HepG2 (cell line): ENCODE measurements at regions not wholly inside any gene's neighbourhood (a gene's known extent, or its start where the extent isn't known, plus 50 kb on each side); places are given as distances from the start of the nearest gene placed in this dataset.

Source experiments
- ATAC-seq: fragments of 200-7000 bp; cut with Tn5 transposase; 3 replicates; pipeline ENCODE4 v1.9.1; 2020; ENCODE audit warnings: mild to moderate bottlenecking, moderate library complexity
- BruUV-seq: library from RNA; stranded (reverse); fragments of 400-500 nt; replicated peaks from 2 replicates; lab custom pipeline; 2021; lab: Mats Ljungman, UMichigan
- CTCF ChIA-PET: fragments of 300-600 bp; formaldehyde crosslinking; extraction: SDS; loops from one replicate; lab custom pipeline; 2021; ENCODE audit warnings: low total read pairs, inconsistent platforms, low intra/inter-chr PET ratio; lab: Yijun Ruan, JAX
- POLR2A ChIA-PET: fragments of 350-600 bp; sonication (Branson Sonifier 250); formaldehyde crosslinking; loops from one replicate; lab custom pipeline; 2020; ENCODE audit warnings: antibody characterized with exemption, inconsistent platforms; lab: Yijun Ruan, JAX
- DNase-seq: peaks from one replicate; pipeline ENCODE4 v3.0.0-alpha.2; 2015; ENCODE audit warnings: low spot score
- FAIRE-seq: peaks from 3 replicates; lab custom pipeline; 2011; peaks lifted over from hg19 to GRCh38; lab: Jason Lieb, UNC
- H2AFZ ChIP-seq: one replicate; pipeline ENCODE4 v1.6.1; 2011; ENCODE audit warnings: low read length, inconsistent platforms
- H3K27ac ChIP-seq: fragments of 300-600 bp; 3 replicates; pipeline ENCODE4 v1.8.0; 2011; ENCODE audit warnings: mixed run types, mild to moderate bottlenecking, mixed read lengths, low read length, inconsistent platforms; ENCODE audit not compliant: insufficient read depth; ENCODE audit errors: extremely low read length
- H3K27me3 ChIP-seq, 2 experiments: fragments of 200-600 bp in 1 of 2; 2 replicates in 1 of 2; 3 replicates in 1 of 2; pipeline versions ENCODE4 v1.6.0 to v1.8.0; 2011; ENCODE audit warnings: low read length in 2 of 2, mild to moderate bottlenecking in 2 of 2, moderate library complexity in 2 of 2, inconsistent platforms in 1 of 2; ENCODE audit not compliant: insufficient read depth in 2 of 2, control insufficient read depth in 1 of 2
- H3K36me3 ChIP-seq, 2 experiments: fragments of 200-600 bp in 1 of 2; replicated peaks in 1 of 2; 2 replicates in 1 of 2; 3 replicates in 1 of 2; pipeline versions ENCODE4 v1.5.1 to v1.8.0; 2011; ENCODE audit warnings: low read length in 2 of 2, inconsistent platforms in 1 of 2; ENCODE audit not compliant: insufficient read depth in 2 of 2, control insufficient read depth in 1 of 2
- H3K4me1 ChIP-seq: 2 replicates; pipeline ENCODE4 v1.5.1; 2012; ENCODE audit warnings: low read length, inconsistent platforms; ENCODE audit not compliant: insufficient read depth
- H3K4me2 ChIP-seq: 2 replicates; pipeline ENCODE4 v1.6.0; 2011; ENCODE audit warnings: low read depth, low read length, inconsistent platforms
- H3K4me3 ChIP-seq, 3 experiments: fragments of 200-600 bp in 1 of 3; sonication (generic), shearing (Covaris generic) in 1 of 3; replicated peaks in 1 of 3; 2 replicates each; pipeline ENCODE4 v1.5.1; 2011 to 2016; ENCODE audit warnings: low read length in 3 of 3, inconsistent platforms in 2 of 3, low read depth in 2 of 3, mild to moderate bottlenecking in 2 of 3, control low read depth in 1 of 3, mixed read lengths in 1 of 3; ENCODE audit not compliant: insufficient read depth in 1 of 3
- H3K79me2 ChIP-seq: one replicate; pipeline ENCODE4 v1.6.1; 2011; ENCODE audit warnings: low read length, inconsistent platforms; ENCODE audit not compliant: insufficient read depth
- H3K9ac ChIP-seq: 2 replicates; pipeline ENCODE4 v1.6.0; 2011; ENCODE audit warnings: mild to moderate bottlenecking, low read depth, low read length, inconsistent platforms; ENCODE audit not compliant: insufficient read depth
- H3K9me3 ChIP-seq: 2 replicates; pipeline ENCODE4 v1.5.1; 2012; ENCODE audit warnings: mild to moderate bottlenecking, low read length
- H4K20me1 ChIP-seq: 2 replicates; pipeline ENCODE4 v1.6.0; 2011; ENCODE audit warnings: inconsistent platforms, mild to moderate bottlenecking, low read length, moderate library complexity; ENCODE audit not compliant: insufficient read depth
- CEBPZ ChIP-seq: IDR thresholded peaks from 2 replicates; pipeline ENCODE4 v1.6.1; 2012; ENCODE audit warnings: low read length, improper control_type of control experiment
- GLI4 ChIP-seq: sonication (generic); formaldehyde crosslinking; IDR thresholded peaks from 2 replicates; pipeline ENCODE4 v1.5.1; 2020; ENCODE audit warnings: missing genetic modification reagents, mild to moderate bottlenecking, moderate library complexity, borderline replicate concordance
- RFXANK ChIP-seq: IDR thresholded peaks from 2 replicates; pipeline ENCODE4 v1.6.1; 2016
- TIGD3 ChIP-seq: sonication (generic); formaldehyde crosslinking; IDR thresholded peaks from 2 replicates; pipeline ENCODE4 v1.5.1; 2020; ENCODE audit warnings: mild to moderate bottlenecking, missing genetic modification reagents, borderline replicate concordance
- ZNF292 ChIP-seq: sonication (generic); formaldehyde crosslinking; IDR thresholded peaks from 2 replicates; pipeline ENCODE4 v1.8.1; 2022; ENCODE audit warnings: mild to moderate bottlenecking, low read depth, missing genetic modification reagents, borderline replicate concordance
- ZNF619 ChIP-seq: sonication (generic); formaldehyde crosslinking; IDR thresholded peaks from 2 replicates; pipeline ENCODE4 v1.4.0; 2020; ENCODE audit warnings: mild to moderate bottlenecking, missing genetic modification reagents
- WGBS: methylation state at CpG from one replicate; pipeline ENCODE4 v1.1.6; 2017; ENCODE audit warnings: low lambda C conversion rate; 5-methylcytosine and 5-hydroxymethylcytosine counted together
- in situ Hi-C: cut with HindIII; loops from 2 replicates; pipeline ENCODE4 v1.10.0; 2017; ENCODE audit warnings: low pct_unique_long_range_greater_than_20kb; ENCODE audit not compliant: extremely low pct_ligation_motif_present
- intact Hi-C: fragments of 100-400 bp; cut with micrococcal nuclease; formaldehyde crosslinking; loops from one replicate; pipeline ENCODE4 v1.10.0; 2022; ENCODE audit not compliant: unreplicated experiment

GRCh38 chr13:80598189-80598588 is 257.3 kb upstream of the SPRY2 start:
- in situ Hi-C loops = no loop called here
- WGBS = 3% methylated on average over 3 of the region's 3 CpGs
- no peaks in the 10 kb centered on the region for H3K27me3 ChIP-seq
- no peak for DNase-seq
- H2AFZ ChIP-seq = no peak overlapping the region
- H3K4me3 ChIP-seq = no peak overlapping the region
- no peak for TF ChIP-seq CEBPZ
- no peak for TF ChIP-seq GLI4 (CRISPR knock-in tag)
- TF ChIP-seq ZNF619 (CRISPR knock-in tag) = no peak
- TF ChIP-seq RFXANK (CRISPR knock-in tag) = no peak
- no peak for TF ChIP-seq TIGD3 (CRISPR knock-in tag)
- no peak for TF ChIP-seq ZNF292 (CRISPR knock-in tag)
- no peaks in the 10 kb centered on the region for H3K4me1 ChIP-seq
- intact Hi-C loops = no loop called here
- no peaks in the 10 kb centered on the region for H4K20me1 ChIP-seq
- H3K79me2 ChIP-seq = no peaks in the 10 kb centered on the region
- no peak overlapping the region for H3K9ac ChIP-seq
- no peak for FAIRE-seq
- no TSS peak for BruUV-seq
- ChIA-PET POLR2A (no interaction called here), CTCF (no interaction called here)
- no peak overlapping the region for H3K27ac ChIP-seq
- H3K9me3 ChIP-seq = peaks cover 14% of the 10 kb centered on the region; the same call in 1 of the 2 replicates
- H3K36me3 ChIP-seq = no peaks in the 10 kb centered on the region
- no peak for ATAC-seq
- no peak overlapping the region for H3K4me2 ChIP-seq
